ENCODE measurements at regions not wholly inside any gene's neighbourhood (a gene's known extent, or its start where the extent isn't known, plus 50 kb on each side); places are given as distances from the start of the nearest gene placed in this dataset.

GRCh38 chr6:78615430-78615904 is 251.9 kb upstream of the IRAK1BP1 start:
- no peak overlapping the region for H2AFZ ChIP-seq (ENCODE audit: low read length)
- in situ Hi-C loops (cut with HindIII; ENCODE audit: extremely low pct_ligation_motif_present, low pct_unique_long_range_greater_than_20kb) = no loop called here
- CTCF ChIA-PET (ENCODE audit: low intra/inter-chr PET ratio, low total read pairs) = no interaction called here
- TF ChIP-seq ZNF572 (CRISPR knock-in tag; IDR thresholded peaks at IDR 0.05) = no peak
- no peak for TF ChIP-seq CREM (IDR thresholded peaks at IDR 0.05)
- TF ChIP-seq CREM (CRISPR knock-in tag; IDR thresholded peaks at IDR 0.05) = no peak
- no peak for TF ChIP-seq PTBP1 (IDR thresholded peaks at IDR 0.05; ENCODE audit: low read depth, low read length, poor library complexity, severe bottlenecking)
- TF ChIP-seq POLR2AphosphoS2 (IDR thresholded peaks at IDR 0.05; ENCODE audit: low read depth, low read length) = no peak
- TF ChIP-seq ZBTB39 (CRISPR knock-in tag; IDR thresholded peaks at IDR 0.05) = no peak
- TF ChIP-seq FOXP1 (IDR thresholded peaks at IDR 0.05) = no peak
- TF ChIP-seq FOXP1 (CRISPR knock-in tag; IDR thresholded peaks at IDR 0.05) = no peak
- TF ChIP-seq SP140L (CRISPR knock-in tag; IDR thresholded peaks at IDR 0.05; ENCODE audit: borderline replicate concordance) = no peak
- TF ChIP-seq SMAD3 (CRISPR knock-in tag; IDR thresholded peaks at IDR 0.05) = no peak
- TF ChIP-seq ZNF160 (CRISPR knock-in tag; IDR thresholded peaks at IDR 0.05) = no peak
- TF ChIP-seq ZFP91 (CRISPR knock-in tag; IDR thresholded peaks at IDR 0.05; ENCODE audit: borderline replicate concordance) = no peak
- TF ChIP-seq ZNF766 (CRISPR knock-in tag; IDR thresholded peaks at IDR 0.05; ENCODE audit: borderline replicate concordance) = no peak
- TF ChIP-seq ZNF350 (CRISPR knock-in tag; IDR thresholded peaks at IDR 0.05; ENCODE audit: borderline replicate concordance, low read depth) = no peak
- no peak for TF ChIP-seq ZNF274 (CRISPR knock-in tag; IDR thresholded peaks at IDR 0.05)
- TF ChIP-seq EED (CRISPR knock-in tag; IDR thresholded peaks at IDR 0.05) = no peak
- no peak for TF ChIP-seq NR2F6 (IDR thresholded peaks at IDR 0.05)
- TF ChIP-seq NR2F6 (CRISPR knock-in tag; IDR thresholded peaks at IDR 0.05) = no peak
- TF ChIP-seq ZBTB2 (CRISPR knock-in tag; IDR thresholded peaks at IDR 0.05; ENCODE audit: low read depth) = no peak
- no peak for TF ChIP-seq ZNF710 (CRISPR knock-in tag; IDR thresholded peaks at IDR 0.05; ENCODE audit: borderline replicate concordance)

More at GRCh38 chr6:78615430-78615904, 251.9 kb upstream of the IRAK1BP1 start:
- ATAC-seq (no peak), DNase-seq (ENCODE audit: low spot score) (no peak), FAIRE-seq (no peak)
- H3K4me3 ChIP-seq (replicated peaks in 1 of 3; ENCODE audit: insufficient read depth in 1 of 3, low read depth in 2 of 3, low read length in 3 of 3) = no peak overlapping the region
- 0% methylated on average over 1 of the region's 1 CpG for WGBS (ENCODE audit: low lambda C conversion rate)
- no peak overlapping the region for H3K4me2 ChIP-seq (ENCODE audit: low read depth, low read length)
- H4K20me1 ChIP-seq (ENCODE audit: insufficient read depth, low read length) = no peaks in the 10 kb centered on the region
- no peaks in the 10 kb centered on the region for H3K4me1 ChIP-seq (ENCODE audit: insufficient read depth, low read length)
- intact Hi-C loops (cut with micrococcal nuclease; ENCODE audit: unreplicated experiment) = no loop called here
- no peaks in the 10 kb centered on the region for H3K79me2 ChIP-seq (ENCODE audit: insufficient read depth, low read length)
- H3K36me3 ChIP-seq (replicated peaks in 1 of 2; ENCODE audit: control insufficient read depth in 1 of 2, insufficient read depth in 2 of 2, low read length in 2 of 2) = no peaks in the 10 kb centered on the region
- H3K27ac ChIP-seq (ENCODE audit: extremely low read length, insufficient read depth, low read length) = no peak overlapping the region
- POLR2A ChIA-PET = no interaction called here
- no peaks in the 10 kb centered on the region for H3K9me3 ChIP-seq (ENCODE audit: low read length)
- BruUV-seq (replicated peaks) = no TSS peak
- H3K27me3 ChIP-seq (ENCODE audit: control insufficient read depth in 1 of 2, insufficient read depth in 2 of 2, low read length in 2 of 2) = no peaks in the 10 kb centered on the region
- no peak overlapping the region for H3K9ac ChIP-seq (ENCODE audit: insufficient read depth, low read depth, low read length)
